GM12878 (cell line): ENCODE measurements at regions not wholly inside any gene's neighbourhood (a gene's known extent, or its start where the extent isn't known, plus 50 kb on each side); places are given as distances from the start of the nearest gene placed in this dataset.
"Not testable (repeated sequence)": the region's sequence is repeated elsewhere in the genome, so short reads cannot be mapped to it uniquely, and the experiment has no call there.

ENCODE experiments used
- ATAC-seq: fragments of 200-7000 bp; cut with Tn5 transposase; 3 replicates; pipeline ENCODE4 v1.9.1; 2020; ENCODE audit warnings: mild to moderate bottlenecking, moderate library complexity
- BruUV-seq: library from RNA; stranded (reverse); fragments of 400-500 nt; replicated peaks from 2 replicates; lab custom pipeline; 2021; lab: Mats Ljungman, UMichigan
- CTCF ChIA-PET: fragments of 300-600 bp; sonication (Branson Sonifier 250); formaldehyde crosslinking; extraction: SDS; loops from one replicate; lab custom pipeline; 2021; ENCODE audit warnings: inconsistent platforms; lab: Yijun Ruan, JAX
- POLR2A ChIA-PET: fragments of 350-600 bp; formaldehyde crosslinking; extraction: SDS; loops from one replicate; lab custom pipeline; 2021; ENCODE audit warnings: inconsistent platforms; lab: Charles Lee
- RAD21 ChIA-PET: fragments of 300-600 bp; sonication (Branson Sonifier 250); formaldehyde crosslinking; loops from one replicate; lab custom pipeline; 2023; ENCODE audit warnings: antibody characterized with exemption; ENCODE audit not compliant: unreplicated experiment; lab: Charles Lee
- SMC1A ChIA-PET: fragments of 300-600 bp; sonication (Branson Sonifier 250); formaldehyde crosslinking; loops from one replicate; lab custom pipeline; 2023; ENCODE audit not compliant: unreplicated experiment, uncharacterized antibody; lab: Charles Lee
- DNase-seq: peaks from one replicate; pipeline ENCODE4 v3.0.0-alpha.2; 2011; ENCODE audit warnings: low read depth, low spot score
- FAIRE-seq: peaks from 3 replicates; lab custom pipeline; 2011; peaks lifted over from hg19 to GRCh38; lab: Jason Lieb, UNC
- H2AFZ ChIP-seq: 2 replicates; pipeline ENCODE4 v1.6.0; 2011; ENCODE audit warnings: low read depth, low read length, control low read depth; ENCODE audit not compliant: control insufficient read depth
- H3K27ac ChIP-seq: 2 replicates; pipeline ENCODE4 v1.5.1; 2011; ENCODE audit warnings: control low read depth; ENCODE audit not compliant: control insufficient read depth, insufficient read depth
- H3K27me3 ChIP-seq, 2 experiments: replicated peaks in 1 of 2; 2 replicates each; pipeline versions ENCODE4 v1.6.0 to v1.6.1; 2011; ENCODE audit warnings: low read length in 1 of 2; ENCODE audit not compliant: control insufficient read depth in 2 of 2, insufficient read depth in 2 of 2
- H3K36me3 ChIP-seq, 2 experiments: 2 replicates each; pipeline ENCODE4 v1.5.1; 2011; ENCODE audit warnings: low read length in 1 of 2; ENCODE audit not compliant: control insufficient read depth in 2 of 2, insufficient read depth in 2 of 2
- H3K4me1 ChIP-seq: 2 replicates; pipeline ENCODE4 v1.6.1; 2011; ENCODE audit warnings: mild to moderate bottlenecking, low read length, moderate library complexity, mixed read lengths; ENCODE audit not compliant: control insufficient read depth, insufficient read depth
- H3K4me2 ChIP-seq: 2 replicates; pipeline ENCODE4 v1.6.0; 2011; ENCODE audit warnings: control low read depth; ENCODE audit not compliant: control insufficient read depth, insufficient read depth
- H3K4me3 ChIP-seq: fragments of 200-600 bp; sonication (generic); 2 replicates; pipeline ENCODE4 v1.5.1; 2016
- H3K79me2 ChIP-seq: 2 replicates; pipeline ENCODE4 v1.6.0; 2011; ENCODE audit warnings: low read length; ENCODE audit not compliant: control insufficient read depth, insufficient read depth
- H3K9ac ChIP-seq: 2 replicates; pipeline ENCODE4 v1.8.0; 2011; ENCODE audit warnings: low read length, control low read depth, mixed read lengths; ENCODE audit not compliant: control insufficient read depth, insufficient read depth
- H3K9me3 ChIP-seq: replicated peaks from 3 replicates; pipeline ENCODE4 v1.5.1; 2011; ENCODE audit warnings: mild to moderate bottlenecking, low read length; ENCODE audit not compliant: control insufficient read depth, insufficient read depth
- H4K20me1 ChIP-seq: 2 replicates; pipeline ENCODE4 v1.6.0; 2011; ENCODE audit not compliant: control insufficient read depth, insufficient read depth
- BHLHE40 ChIP-seq, 2 experiments: fragments of 450-650 bp in 1 of 2; IDR thresholded peaks; 2 replicates each; pipeline ENCODE4 v1.6.1; 2011 to 2017; ENCODE audit warnings: low read depth in 2 of 2, borderline replicate concordance in 1 of 2, improper control_type of control experiment in 1 of 2, low read length in 1 of 2, mild to moderate bottlenecking in 1 of 2
- CEBPB ChIP-seq, 2 experiments: fragments of 150-350 bp in 1 of 2; IDR thresholded peaks; 2 replicates each; pipeline ENCODE4 v1.6.1; 2012 to 2014; ENCODE audit warnings: low read depth in 2 of 2, low read length in 2 of 2, borderline replicate concordance in 1 of 2, inconsistent platforms in 1 of 2
- CREM ChIP-seq: IDR thresholded peaks from 2 replicates; pipeline ENCODE4 v1.6.1; 2014; ENCODE audit warnings: antibody characterized with exemption, low read depth
- EP300 ChIP-seq, 2 experiments: fragments of 150-350 bp in 1 of 2; IDR thresholded peaks; 2 replicates each; pipeline ENCODE4 v1.6.1; 2011 to 2012; ENCODE audit warnings: low read depth in 2 of 2, low read length in 2 of 2, borderline replicate concordance in 1 of 2, improper control_type of control experiment in 1 of 2, inconsistent platforms in 1 of 2; ENCODE audit not compliant: control insufficient read depth in 1 of 2
- MTA3 ChIP-seq: IDR thresholded peaks from 2 replicates; pipeline ENCODE4 v1.6.1; 2012; ENCODE audit warnings: low read length, inconsistent platforms, borderline replicate concordance
- NBN ChIP-seq: fragments of 450-650 bp; IDR thresholded peaks from 2 replicates; pipeline ENCODE4 v1.6.1; 2016
- POLR2AphosphoS2 ChIP-seq: IDR thresholded peaks from 2 replicates; pipeline ENCODE4 v1.6.1; 2011; ENCODE audit warnings: low read depth, mild to moderate bottlenecking, low read length, improper control_type of control experiment, moderate library complexity
- RUNX3 ChIP-seq: IDR thresholded peaks from 2 replicates; pipeline ENCODE4 v1.6.1; 2012; ENCODE audit warnings: low read length, inconsistent platforms
- SMARCA5 ChIP-seq: fragments of 450-650 bp; IDR thresholded peaks from 2 replicates; pipeline ENCODE4 v1.6.1; 2017; ENCODE audit warnings: mild to moderate bottlenecking
- SREBF2 ChIP-seq: IDR thresholded peaks from 2 replicates; pipeline ENCODE4 v1.6.1; 2012; ENCODE audit warnings: mild to moderate bottlenecking, low read length
- SUZ12 ChIP-seq: fragments of 200-600 bp; sonication (generic); IDR thresholded peaks from one replicate; pipeline ENCODE4 v1.6.1; 2018; ENCODE audit warnings: antibody characterized with exemption, mild to moderate bottlenecking; ENCODE audit not compliant: unreplicated experiment
- WGBS: methylation state at CpG from one replicate; pipeline ENCODE4 v1.1.6; 2016; ENCODE audit warnings: low lambda C conversion rate; ENCODE audit not compliant: insufficient replicate concordance, insufficient coverage; ENCODE audit errors: missing lambda C conversion rate; 5-methylcytosine and 5-hydroxymethylcytosine counted together
- in situ Hi-C: fragments of 300-500 bp; cut with MboI; formaldehyde crosslinking; loops from 9 replicates; pipeline ENCODE4 v1.14.3; 2018; ENCODE audit warnings: mixed read lengths
- intact Hi-C: fragments of 100-400 bp; cut with micrococcal nuclease; formaldehyde crosslinking; loops from one replicate; pipeline ENCODE4 v1.14.2; 2022; ENCODE audit not compliant: unreplicated experiment
- TF ChIP-seq, protein P1 (sequence below): fragments of 450-650 bp; formaldehyde crosslinking; IDR thresholded peaks from 2 replicates; pipeline ENCODE4 v1.4.0; 2022; ENCODE audit warnings: mild to moderate bottlenecking, moderate library complexity
- TF ChIP-seq, protein P2 (sequence below): IDR thresholded peaks from 2 replicates; pipeline ENCODE4 v1.6.1; 2012; ENCODE audit warnings: low read depth, low read length, improper control_type of control experiment
- TF ChIP-seq, protein P3 (sequence below): IDR thresholded peaks from 2 replicates; pipeline ENCODE4 v1.6.1; 2012; ENCODE audit warnings: low read depth, low read length, improper control_type of control experiment

DNA sequence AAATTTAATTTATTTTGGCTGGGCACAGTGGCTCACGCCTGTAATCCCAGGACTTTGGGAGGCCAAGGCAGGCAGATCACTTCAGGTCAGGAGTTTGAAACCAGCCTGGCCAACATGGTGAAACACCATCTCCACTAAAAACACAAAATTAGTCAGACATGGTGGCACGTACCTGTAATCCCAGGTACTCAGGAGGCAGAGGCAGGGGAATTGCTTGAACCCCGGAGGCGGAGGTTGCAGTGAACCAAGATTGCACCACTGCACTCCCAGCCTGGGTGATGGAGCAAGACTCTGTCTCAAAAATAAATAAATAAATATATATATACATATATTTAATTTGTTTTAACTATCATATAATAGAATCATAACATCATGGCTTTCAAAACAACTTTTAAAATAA is 482.1 kb upstream of the AUTS2 start:
- H4K20me1 ChIP-seq, H3K4me1 ChIP-seq, intact Hi-C loops, POLR2A ChIA-PET, H3K36me3 ChIP-seq, DNase-seq, BruUV-seq, CTCF ChIA-PET, H3K4me2 ChIP-seq, H3K4me3 ChIP-seq, H3K9ac ChIP-seq, H3K79me2 ChIP-seq, H3K9me3 ChIP-seq, SMC1A ChIA-PET, H3K27ac ChIP-seq, RAD21 ChIA-PET, H2AFZ ChIP-seq, in situ Hi-C loops, ATAC-seq, FAIRE-seq, H3K27me3 ChIP-seq: not testable (repeated sequence)
- 46% methylated on average over 4 of the region's 4 CpGs for WGBS

DNA sequence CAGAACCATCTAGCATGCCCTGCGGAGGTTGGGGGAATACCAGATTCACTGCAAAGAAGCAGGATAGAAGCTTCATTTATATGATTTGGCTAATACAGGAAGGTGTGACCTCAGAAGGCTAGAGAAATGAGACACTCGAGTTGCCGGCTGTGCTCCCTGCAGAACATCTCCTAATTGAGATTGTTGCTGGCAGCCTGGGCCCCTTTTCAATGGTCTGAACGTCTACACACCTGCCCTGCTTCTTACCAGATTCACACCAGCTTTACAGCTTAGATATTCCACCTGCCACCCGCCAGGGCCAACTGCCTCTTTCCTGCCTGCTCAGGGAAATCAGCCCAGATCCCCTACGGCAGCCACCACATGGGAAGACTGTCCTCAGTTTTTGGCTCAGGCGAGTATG is 475.3 kb upstream of the AUTS2 start:
- CTCF ChIA-PET, result no interaction called here
- Histone ChIP-seq H3K4me1 (no peaks in the 10 kb centered on the region), H3K36me3 (no peaks in the 10 kb centered on the region), H3K27ac (no peak overlapping the region), H4K20me1 (no peaks in the 10 kb centered on the region), H3K27me3 (no peaks in the 10 kb centered on the region), H3K4me2 (no peak overlapping the region), H3K4me3 (no peak overlapping the region), H3K9ac (no peak overlapping the region), H2AFZ (no peak overlapping the region), H3K9me3 (no peaks in the 10 kb centered on the region; the same call in 2 of the 3 replicates), H3K79me2 (no peaks in the 10 kb centered on the region)
- FAIRE-seq, result no peak
- DNase-seq, result no peak
- POLR2A ChIA-PET, result no interaction called here
- RAD21 ChIA-PET, result no interaction called here
- SMC1A ChIA-PET, result no interaction called here
- in situ Hi-C loops (no loop called here), intact Hi-C loops (no loop called here)
- ATAC-seq, result no peak
- TF ChIP-seq RUNX3 (no peak), NBN (no peak), MTA3 (no peak), BHLHE40 (IDR thresholded peaks at IDR 0.05; ENCODE audit: borderline replicate concordance in 1 of 2, low read depth in 2 of 2, low read length in 1 of 2) (no peak), EP300 (IDR thresholded peaks at IDR 0.05; ENCODE audit: borderline replicate concordance in 1 of 2, control insufficient read depth in 1 of 2, low read depth in 2 of 2, low read length in 2 of 2) (no peak), POLR2AphosphoS2 (no peak), CREM (no peak), SMARCA5 (no peak), SREBF2 (no peak), SUZ12 (no peak), CEBPB (IDR thresholded peaks at IDR 0.05; ENCODE audit: borderline replicate concordance in 1 of 2, low read depth in 2 of 2, low read length in 2 of 2) (no peak)
- TF ChIP-seq, protein P1, sequence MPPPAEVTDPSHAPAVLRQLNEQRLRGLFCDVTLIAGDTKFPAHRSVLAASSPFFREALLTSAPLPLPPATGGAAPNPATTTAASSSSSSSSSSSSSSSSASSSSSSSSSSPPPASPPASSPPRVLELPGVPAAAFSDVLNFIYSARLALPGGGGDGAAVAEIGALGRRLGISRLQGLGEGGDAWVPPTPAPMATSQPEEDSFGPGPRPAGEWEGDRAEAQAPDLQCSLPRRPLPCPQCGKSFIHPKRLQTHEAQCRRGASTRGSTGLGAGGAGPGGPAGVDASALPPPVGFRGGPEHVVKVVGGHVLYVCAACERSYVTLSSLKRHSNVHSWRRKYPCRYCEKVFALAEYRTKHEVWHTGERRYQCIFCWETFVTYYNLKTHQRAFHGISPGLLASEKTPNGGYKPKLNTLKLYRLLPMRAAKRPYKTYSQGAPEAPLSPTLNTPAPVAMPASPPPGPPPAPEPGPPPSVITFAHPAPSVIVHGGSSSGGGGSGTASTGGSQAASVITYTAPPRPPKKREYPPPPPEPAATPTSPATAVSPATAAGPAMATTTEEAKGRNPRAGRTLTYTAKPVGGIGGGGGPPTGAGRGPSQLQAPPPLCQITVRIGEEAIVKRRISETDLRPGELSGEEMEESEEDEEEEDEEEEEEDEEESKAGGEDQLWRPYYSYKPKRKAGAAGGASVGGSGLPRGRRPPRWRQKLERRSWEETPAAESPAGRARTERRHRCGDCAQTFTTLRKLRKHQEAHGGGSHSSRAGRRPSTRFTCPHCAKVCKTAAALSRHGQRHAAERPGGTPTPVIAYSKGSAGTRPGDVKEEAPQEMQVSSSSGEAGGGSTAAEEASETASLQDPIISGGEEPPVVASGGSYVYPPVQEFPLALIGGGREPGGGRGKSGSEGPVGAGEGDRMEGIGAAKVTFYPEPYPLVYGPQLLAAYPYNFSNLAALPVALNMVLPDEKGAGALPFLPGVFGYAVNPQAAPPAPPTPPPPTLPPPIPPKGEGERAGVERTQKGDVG (CRISPR knock-in tag), result no peak
- TF ChIP-seq, protein P2, sequence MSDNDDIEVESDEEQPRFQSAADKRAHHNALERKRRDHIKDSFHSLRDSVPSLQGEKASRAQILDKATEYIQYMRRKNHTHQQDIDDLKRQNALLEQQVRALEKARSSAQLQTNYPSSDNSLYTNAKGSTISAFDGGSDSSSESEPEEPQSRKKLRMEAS, result no peak
- TF ChIP-seq, protein P3, sequence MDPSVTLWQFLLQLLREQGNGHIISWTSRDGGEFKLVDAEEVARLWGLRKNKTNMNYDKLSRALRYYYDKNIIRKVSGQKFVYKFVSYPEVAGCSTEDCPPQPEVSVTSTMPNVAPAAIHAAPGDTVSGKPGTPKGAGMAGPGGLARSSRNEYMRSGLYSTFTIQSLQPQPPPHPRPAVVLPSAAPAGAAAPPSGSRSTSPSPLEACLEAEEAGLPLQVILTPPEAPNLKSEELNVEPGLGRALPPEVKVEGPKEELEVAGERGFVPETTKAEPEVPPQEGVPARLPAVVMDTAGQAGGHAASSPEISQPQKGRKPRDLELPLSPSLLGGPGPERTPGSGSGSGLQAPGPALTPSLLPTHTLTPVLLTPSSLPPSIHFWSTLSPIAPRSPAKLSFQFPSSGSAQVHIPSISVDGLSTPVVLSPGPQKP, result no peak
- no TSS peak for BruUV-seq
- 27% methylated on average over 7 of the region's 7 CpGs for WGBS
